ENCODE measurements at regions not wholly inside any gene's neighbourhood (a gene's known extent, or its start where the extent isn't known, plus 50 kb on each side); places are given as distances from the start of the nearest gene placed in this dataset.

GRCh38 chr4:149140841-149141240 lies 674.8 kb downstream of the IQCM start (continued):
- TF ChIP-seq RAD21 (IDR thresholded peaks at IDR 0.05; ENCODE audit: insufficient read depth, low read depth, low read length) (no peak), NR2F1 (conservative IDR thresholded peaks at IDR 0.05) (no peak), FOXK2 (IDR thresholded peaks at IDR 0.05) (no peak), POLR2AphosphoS5 (IDR thresholded peaks at IDR 0.05; ENCODE audit: low read length) (no peak), RAD51 (IDR thresholded peaks at IDR 0.05) (no peak), GATAD2B (conservative IDR thresholded peaks at IDR 0.05; ENCODE audit: low read depth) (no peak), ZBED1 (IDR thresholded peaks at IDR 0.05; ENCODE audit: borderline replicate concordance) (no peak)
- TF ChIP-seq, protein P1, sequence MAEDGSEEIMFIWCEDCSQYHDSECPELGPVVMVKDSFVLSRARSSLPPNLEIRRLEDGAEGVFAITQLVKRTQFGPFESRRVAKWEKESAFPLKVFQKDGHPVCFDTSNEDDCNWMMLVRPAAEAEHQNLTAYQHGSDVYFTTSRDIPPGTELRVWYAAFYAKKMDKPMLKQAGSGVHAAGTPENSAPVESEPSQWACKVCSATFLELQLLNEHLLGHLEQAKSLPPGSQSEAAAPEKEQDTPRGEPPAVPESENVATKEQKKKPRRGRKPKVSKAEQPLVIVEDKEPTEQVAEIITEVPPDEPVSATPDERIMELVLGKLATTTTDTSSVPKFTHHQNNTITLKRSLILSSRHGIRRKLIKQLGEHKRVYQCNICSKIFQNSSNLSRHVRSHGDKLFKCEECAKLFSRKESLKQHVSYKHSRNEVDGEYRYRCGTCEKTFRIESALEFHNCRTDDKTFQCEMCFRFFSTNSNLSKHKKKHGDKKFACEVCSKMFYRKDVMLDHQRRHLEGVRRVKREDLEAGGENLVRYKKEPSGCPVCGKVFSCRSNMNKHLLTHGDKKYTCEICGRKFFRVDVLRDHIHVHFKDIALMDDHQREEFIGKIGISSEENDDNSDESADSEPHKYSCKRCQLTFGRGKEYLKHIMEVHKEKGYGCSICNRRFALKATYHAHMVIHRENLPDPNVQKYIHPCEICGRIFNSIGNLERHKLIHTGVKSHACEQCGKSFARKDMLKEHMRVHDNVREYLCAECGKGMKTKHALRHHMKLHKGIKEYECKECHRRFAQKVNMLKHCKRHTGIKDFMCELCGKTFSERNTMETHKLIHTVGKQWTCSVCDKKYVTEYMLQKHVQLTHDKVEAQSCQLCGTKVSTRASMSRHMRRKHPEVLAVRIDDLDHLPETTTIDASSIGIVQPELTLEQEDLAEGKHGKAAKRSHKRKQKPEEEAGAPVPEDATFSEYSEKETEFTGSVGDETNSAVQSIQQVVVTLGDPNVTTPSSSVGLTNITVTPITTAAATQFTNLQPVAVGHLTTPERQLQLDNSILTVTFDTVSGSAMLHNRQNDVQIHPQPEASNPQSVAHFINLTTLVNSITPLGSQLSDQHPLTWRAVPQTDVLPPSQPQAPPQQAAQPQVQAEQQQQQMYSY (CRISPR knock-in tag; IDR thresholded peaks at IDR 0.05) = no peak
- TF ChIP-seq, protein P2, sequence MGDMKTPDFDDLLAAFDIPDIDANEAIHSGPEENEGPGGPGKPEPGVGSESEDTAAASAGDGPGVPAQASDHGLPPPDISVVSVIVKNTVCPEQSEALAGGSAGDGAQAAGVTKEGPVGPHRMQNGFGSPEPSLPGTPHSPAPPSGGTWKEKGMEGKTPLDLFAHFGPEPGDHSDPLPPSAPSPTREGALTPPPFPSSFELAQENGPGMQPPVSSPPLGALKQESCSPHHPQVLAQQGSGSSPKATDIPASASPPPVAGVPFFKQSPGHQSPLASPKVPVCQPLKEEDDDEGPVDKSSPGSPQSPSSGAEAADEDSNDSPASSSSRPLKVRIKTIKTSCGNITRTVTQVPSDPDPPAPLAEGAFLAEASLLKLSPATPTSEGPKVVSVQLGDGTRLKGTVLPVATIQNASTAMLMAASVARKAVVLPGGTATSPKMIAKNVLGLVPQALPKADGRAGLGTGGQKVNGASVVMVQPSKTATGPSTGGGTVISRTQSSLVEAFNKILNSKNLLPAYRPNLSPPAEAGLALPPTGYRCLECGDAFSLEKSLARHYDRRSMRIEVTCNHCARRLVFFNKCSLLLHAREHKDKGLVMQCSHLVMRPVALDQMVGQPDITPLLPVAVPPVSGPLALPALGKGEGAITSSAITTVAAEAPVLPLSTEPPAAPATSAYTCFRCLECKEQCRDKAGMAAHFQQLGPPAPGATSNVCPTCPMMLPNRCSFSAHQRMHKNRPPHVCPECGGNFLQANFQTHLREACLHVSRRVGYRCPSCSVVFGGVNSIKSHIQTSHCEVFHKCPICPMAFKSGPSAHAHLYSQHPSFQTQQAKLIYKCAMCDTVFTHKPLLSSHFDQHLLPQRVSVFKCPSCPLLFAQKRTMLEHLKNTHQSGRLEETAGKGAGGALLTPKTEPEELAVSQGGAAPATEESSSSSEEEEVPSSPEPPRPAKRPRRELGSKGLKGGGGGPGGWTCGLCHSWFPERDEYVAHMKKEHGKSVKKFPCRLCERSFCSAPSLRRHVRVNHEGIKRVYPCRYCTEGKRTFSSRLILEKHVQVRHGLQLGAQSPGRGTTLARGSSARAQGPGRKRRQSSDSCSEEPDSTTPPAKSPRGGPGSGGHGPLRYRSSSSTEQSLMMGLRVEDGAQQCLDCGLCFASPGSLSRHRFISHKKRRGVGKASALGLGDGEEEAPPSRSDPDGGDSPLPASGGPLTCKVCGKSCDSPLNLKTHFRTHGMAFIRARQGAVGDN (IDR thresholded peaks at IDR 0.05) = no peak

Measured in GM12878 (cell line).